Cardiac septum (tissue), 1 donor: ENCODE measurements at regions not wholly inside any gene's neighbourhood (a gene's known extent, or its start where the extent isn't known, plus 50 kb on each side); places are given as distances from the start of the nearest gene placed in this dataset.
"Not testable (repeated sequence)": the region's sequence is repeated elsewhere in the genome, so short reads cannot be mapped to it uniquely, and the experiment has no call there.

ENCODE experiments used
- DNase-seq: peaks from one replicate; pipeline ENCODE4 v3.0.0-alpha.2; 2020; ENCODE audit warnings: low spot score
- intact Hi-C: fragments of 100-400 bp; cut with DNase I; formaldehyde crosslinking; loops from one replicate; pipeline ENCODE4 v1.14.0; 2022
- donor health status: DM: no; HTN: no; CAD: no.

DNA sequence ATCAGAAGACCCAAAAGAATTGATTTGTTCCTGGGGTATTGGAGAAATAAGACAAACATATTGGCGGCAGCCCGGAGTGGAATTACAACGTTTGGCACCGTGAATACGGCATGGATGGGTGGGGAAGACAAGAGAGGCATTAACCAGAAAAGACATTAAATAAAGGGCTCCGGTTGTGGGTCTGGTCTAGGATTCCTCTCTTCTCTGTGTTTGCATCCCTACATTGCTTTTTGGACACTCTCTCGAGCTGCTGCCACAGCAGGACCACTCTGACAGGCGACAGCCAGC lies 138.7 kb upstream of the PALM2AKAP2 start:
- intact Hi-C loops = loop anchor here (5.0 kb wide), 1 partner anchor 251 kb away; no protein-coding TSS in a partner anchor
- no peak for DNase-seq

DNA sequence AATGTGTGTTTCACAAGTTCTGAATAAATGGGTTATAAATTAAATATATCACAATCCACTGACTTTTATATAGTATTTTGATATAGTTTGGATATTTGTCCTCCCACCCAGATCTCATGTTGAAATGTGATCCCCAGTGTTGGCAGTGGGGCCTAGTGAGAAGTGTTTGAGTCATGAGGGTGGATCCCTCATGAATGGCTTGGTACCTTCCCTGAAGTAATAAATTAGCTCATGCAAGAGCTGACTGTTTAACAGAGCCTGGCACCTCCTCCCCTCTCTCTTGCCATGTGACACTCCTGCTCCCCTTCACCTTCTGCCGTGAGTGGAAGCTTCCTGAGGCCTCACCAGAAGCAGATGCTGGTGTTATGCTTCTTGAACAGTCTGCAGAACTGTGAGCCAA lies 127.9 kb upstream of the PALM2AKAP2 start:
- intact Hi-C loops = loop anchor here (2.0 kb wide), 1 partner anchor 77 kb away; no protein-coding TSS in a partner anchor
- no peak for DNase-seq

DNA sequence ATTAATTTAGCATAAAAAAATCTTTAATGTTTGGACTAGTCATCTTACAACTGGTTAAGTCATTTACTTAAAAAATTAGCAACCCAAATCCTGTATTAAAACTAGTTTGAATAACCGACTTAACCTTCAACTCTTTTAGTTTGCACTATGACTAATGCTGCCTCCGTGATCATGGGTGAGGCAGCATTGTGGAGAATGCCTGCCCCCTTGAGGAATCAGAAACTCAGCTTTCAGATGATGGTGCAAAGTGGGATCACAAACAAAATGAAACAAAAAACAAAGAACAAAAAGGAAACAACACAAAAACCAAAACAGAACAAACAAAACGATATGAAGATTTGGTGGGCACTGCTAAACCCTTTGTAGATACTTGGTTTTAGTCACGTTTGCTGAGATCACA lies 127.0 kb upstream of the PALM2AKAP2 start:
- intact Hi-C loops = loop anchor here (2.0 kb wide), 1 partner anchor 78 kb away; no protein-coding TSS in a partner anchor
- no peak for DNase-seq

DNA sequence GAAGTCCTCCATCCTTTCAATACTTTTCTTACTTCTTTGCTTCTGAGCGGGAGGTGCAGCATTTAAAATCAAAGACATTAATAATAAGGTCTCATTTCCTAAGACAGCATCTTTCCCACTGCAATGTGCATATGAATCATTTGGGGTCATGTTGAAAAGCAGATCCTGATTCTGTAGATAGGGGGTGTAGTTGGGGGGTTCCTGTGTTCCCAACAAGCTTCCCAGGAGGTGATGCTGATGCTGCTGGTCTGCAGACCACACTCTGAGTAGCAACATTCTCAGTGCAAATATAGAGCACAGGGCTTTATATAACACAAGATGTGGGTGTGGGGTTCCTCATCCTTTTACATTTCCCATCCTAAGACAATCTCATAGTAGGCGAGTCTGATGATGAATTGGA lies 126.5 kb upstream of the PALM2AKAP2 start:
- intact Hi-C loops = loop anchor here (2.0 kb wide), 1 partner anchor 79 kb away; no protein-coding TSS in a partner anchor
- no peak for DNase-seq

DNA sequence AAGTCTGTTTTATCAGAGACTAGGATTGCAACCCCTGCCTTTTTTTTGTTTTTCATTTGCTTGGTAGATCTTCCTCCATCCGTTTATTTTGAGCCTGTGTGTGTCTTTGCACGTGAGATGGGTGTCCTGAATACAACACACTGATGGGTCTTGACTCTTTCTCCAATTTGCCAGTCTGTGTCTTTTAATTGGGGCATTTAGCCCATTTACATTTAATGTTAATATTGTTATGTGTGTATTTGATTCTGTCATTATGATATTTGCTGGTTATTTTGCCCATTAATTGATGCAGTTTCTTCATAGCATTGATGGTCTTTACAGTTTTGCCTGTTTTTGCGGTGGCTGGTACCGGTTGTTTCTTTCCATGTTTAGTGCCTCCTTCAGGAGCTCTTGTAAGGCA lies 116.0 kb upstream of the PALM2AKAP2 start:
- intact Hi-C loops, DNase-seq: not testable (repeated sequence)

DNA sequence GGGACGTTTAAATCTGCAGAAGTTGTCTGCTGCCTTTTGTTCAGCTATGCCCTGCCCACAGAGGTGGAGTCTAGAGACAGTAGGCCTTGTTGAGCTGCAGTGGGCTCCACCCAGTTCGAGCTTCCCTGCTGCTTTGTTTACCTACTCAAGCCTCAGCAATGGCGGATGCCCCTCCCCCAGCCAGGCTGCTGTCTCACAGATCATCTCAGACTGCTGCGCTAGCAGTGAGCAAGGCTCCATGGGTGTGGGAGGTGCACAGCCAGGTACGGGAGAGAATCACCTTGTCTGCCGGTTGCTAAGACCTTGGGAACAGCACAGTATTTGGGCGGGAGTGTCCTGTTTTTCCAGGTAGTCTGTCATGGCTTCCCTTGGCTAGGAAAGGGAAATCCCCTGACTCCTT lies 114.3 kb upstream of the PALM2AKAP2 start:
- intact Hi-C loops, DNase-seq: not testable (repeated sequence)

DNA sequence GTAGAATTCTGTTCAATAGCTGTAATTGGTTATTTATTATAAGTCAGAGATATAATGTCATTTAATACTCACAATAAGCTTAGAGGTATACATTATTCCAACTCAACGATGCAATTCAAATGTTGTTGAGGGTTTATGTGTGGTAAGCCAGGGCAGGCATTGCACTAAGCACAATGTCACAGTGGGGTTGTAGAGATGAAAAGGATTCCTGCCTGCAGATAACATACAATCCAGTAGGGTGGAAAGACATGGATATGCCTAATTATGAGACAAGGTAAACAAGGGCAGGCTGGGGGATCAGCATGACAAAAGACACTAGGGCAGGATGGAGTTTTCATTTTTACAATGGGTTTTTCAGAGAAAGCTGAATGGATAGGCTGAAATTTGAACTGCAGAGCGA lies 98.7 kb upstream of the PALM2AKAP2 start:
- intact Hi-C loops = no loop called here
- no peak for DNase-seq

DNA sequence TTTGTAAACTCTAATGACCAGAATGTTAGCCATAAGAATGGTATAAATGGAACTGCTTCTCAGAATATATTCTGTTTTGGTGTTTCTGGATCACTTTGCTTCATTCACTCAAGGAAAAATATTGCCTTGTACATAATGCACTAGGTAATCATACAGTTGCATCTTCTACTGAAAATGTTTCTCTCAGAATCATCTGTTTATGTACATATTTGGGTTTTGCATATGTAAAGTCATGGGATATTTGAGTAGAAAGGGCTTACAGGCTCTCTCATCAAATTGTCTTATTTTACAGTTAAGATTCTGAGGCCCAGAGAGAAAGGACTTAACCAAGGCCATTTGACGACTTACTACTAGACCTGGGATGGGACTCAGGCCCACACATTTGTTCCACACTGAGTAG lies 97.8 kb upstream of the PALM2AKAP2 start:
- intact Hi-C loops = no loop called here
- no peak for DNase-seq

DNA sequence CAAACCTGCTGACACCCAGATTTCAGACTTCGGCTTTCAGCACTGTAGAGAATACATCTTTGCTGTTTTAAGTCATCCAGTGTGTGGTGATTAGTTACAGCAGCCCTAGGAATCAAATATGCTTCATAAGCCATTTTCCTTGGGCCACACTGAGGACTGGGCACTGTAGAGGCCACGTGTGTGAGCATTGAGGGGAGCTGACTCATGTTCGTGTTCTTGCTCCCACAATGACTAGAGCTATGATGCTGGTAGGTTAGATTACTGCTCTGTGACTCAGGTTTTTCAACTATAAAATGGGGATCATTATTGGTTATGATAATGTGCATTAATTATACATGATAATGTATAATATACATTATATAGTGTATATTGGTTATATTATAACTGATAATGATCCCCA lies 96.5 kb upstream of the PALM2AKAP2 start:
- intact Hi-C loops = no loop called here
- no peak for DNase-seq

DNA sequence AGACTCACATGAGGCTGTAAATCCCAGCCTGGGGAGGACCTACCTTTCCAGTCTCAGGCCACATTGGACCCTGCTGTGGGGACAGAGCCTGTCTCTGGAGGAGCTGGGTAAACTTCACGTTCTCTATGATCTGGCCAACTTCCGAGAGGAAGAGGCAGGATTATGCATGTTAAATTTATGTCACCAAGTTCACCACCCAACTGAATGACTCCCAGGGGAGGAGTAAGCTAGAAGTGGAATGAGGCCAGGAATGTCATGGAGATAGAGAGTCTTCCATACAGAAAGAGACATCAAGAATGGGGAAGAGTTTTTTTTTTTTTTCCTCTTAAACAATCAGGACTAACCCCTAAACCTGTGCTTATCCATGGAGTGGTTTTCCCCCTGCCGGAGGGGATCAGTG lies 90.3 kb upstream of the PALM2AKAP2 start:
- intact Hi-C loops = no loop called here

DNA sequence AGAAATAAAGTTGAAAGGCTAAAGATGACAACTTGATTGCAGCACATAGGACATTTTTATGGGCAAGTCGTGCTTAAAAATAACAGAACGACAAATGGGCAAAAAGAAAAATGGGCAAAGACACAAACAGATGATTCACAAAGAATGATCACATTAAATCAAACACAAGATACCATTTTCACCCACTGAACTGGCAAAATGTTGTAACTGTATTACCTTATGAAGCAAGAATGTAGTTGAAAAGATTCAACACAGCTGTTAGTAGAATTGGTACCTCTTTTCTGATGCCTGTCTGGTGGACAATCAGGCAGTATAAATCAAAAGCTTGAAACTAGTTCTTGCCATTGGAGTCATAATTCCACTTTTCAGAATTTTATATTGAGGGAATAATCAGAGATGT lies 81.0 kb upstream of the PALM2AKAP2 start:
- no peak for DNase-seq
- intact Hi-C loops = no loop called here

More for the DNA sequence above, 90.3 kb upstream of the PALM2AKAP2 start:
- no peak for DNase-seq

DNA sequence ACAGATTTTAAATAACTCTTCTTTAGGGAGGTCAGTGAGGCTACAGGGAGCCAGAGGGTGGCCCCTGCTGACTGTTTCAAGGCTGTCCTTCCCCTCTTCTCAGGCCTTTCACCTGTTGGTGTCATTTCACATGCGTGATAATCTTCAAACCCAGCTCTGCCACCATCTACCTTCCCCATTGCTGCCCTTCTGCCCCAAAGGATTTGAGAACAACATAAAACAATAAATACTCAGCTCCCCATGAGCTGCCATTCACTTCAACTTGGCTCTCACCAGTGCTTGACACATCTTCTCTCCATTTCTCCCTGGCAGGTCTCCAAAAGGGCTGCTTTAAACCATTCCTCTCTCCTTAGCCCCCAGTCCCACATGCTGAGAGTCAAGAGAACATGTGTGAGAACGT lies 75.5 kb upstream of the PALM2AKAP2 start:
- intact Hi-C loops = loop anchor here (5.0 to 10.0 kb wide), 3 partner anchors 47 to 180 kb away; no protein-coding TSS in a partner anchor
- DNase-seq = no peak

DNA sequence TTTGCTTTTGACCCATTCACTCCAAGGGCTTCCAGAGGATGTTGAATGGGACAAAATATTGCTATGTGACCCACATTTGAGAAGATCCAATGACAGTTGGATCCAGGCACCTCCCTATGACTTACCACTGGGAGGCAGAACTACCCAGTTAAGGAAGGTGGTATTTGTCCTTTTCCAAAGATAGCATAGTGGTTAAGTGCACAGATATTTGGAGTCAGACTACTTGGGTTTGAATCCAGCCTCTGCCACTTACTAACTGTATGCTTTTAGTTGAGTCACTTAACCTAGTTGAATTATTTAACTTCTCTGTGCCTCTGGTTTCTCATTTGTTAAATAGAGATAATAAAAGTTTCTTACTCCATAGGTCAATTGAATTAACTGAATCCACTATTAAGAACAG lies 74.5 kb upstream of the PALM2AKAP2 start:
- intact Hi-C loops = loop anchor here (5.0 to 10.0 kb wide), 4 partner anchors 67 to 179 kb away; no protein-coding TSS in a partner anchor
- DNase-seq = no peak

DNA sequence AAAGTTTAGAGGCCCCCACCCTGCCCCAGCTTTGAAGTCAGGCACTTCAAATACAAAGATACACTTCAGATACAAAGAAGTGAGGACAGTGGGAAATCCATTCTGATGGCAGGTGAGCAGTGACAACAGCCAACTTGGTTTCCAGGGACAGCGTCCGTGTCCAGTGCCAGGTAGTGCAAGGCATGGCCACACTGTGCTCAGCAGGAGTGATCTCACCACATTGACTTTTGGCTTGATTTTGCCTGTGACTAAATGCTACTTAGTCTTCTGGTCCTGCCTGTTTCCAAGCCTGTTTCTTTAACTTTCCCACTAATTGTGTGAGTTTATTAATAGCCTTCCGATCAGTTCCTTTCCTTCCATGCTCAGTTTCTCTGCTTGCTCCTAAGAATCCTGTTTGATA lies 72.6 kb upstream of the PALM2AKAP2 start:
- intact Hi-C loops = loop anchor here (5.0 to 10.0 kb wide), 4 partner anchors 65 to 177 kb away; no protein-coding TSS in a partner anchor
- no peak for DNase-seq

DNA sequence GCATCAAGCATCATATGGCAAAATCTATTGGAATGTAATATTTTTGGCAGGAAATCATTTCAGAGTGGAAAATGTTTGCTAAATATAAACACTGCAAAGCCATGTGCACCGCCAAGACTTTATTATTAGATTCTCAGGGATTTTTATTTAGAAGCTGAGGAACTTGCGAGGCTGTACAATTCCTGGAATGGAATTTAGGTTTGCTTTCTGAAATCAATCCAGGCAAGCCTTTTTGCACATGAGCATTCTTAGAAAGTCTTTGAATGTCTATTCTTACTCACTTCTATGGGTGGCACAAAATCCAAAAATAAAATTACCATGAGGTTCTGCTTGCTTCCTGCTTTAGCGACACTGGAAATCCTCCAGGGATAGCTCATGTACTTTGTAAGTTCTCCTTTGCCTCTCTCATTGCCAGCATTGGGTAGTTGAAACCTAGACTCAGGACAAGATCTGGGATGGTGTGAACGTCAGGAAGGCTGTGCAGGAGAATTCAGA lies 71.5 kb upstream of the PALM2AKAP2 start:
- intact Hi-C loops = loop anchor here (2.0 to 10.0 kb wide), 5 partner anchors 38 to 176 kb away; no protein-coding TSS in a partner anchor
- DNase-seq = no peak

DNA sequence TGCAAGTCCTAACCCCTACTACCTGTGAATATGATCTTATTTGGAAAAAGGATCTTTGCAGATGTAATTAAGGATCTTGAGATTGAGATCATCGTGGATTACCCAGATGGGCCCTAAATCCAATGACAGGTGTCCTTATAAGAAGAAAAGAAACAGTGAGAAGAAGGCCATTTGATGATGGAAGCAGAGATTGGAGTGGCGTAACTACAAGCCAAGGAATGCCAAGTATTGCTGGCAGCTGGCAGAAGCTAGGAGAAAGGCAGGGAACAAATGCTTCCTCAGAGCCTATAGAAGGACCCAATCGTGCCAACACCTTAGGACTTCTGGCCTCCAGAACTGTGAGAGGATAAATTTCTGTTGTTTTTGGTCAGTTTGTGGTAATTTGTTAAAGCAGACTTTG lies 70.1 kb upstream of the PALM2AKAP2 start:
- DNase-seq = no peak
- intact Hi-C loops = loop anchor here (2.0 to 10.0 kb wide), 5 partner anchors 37 to 175 kb away; no protein-coding TSS in a partner anchor

DNA sequence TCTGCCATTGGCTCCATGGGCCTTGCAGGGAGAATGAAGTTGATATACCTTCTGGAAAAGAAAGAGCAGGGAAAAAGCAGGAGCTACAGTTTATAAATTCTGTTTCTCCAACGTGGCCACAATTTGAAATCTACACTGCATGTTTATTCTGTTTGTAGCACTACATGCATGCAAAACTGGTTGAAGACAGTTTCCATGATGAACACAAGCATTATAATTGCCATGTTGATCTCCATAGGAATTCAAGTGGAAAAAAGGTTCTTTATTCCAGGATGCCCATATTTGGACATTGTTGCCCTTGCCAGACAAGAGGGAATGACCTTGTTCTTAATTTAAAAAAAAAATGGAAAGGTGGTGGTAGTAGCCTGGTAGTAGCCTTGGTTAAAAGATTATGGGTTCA lies 69.2 kb upstream of the PALM2AKAP2 start:
- intact Hi-C loops = no loop called here
- DNase-seq = no peak

DNA sequence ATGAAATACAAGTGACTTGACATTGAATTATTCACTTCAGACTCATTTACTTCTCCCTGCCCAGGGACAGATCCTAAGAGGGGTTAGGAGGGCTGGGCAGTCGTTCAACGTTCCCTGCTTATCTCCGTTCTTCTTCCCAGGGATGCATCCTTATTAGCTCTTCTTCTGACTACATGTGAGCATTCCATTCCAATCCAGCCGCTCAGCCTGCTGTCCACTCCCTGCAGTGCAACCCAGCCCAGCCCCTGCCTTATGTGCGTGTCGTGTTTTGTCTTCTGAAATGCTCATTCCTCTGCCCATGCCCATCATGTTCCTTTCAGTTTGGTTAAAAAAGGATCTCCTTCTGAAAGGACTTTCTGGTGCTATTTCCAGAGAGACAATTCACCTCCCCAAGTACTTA lies 64.7 kb upstream of the PALM2AKAP2 start:
- no peak for DNase-seq
- intact Hi-C loops = no loop called here

DNA sequence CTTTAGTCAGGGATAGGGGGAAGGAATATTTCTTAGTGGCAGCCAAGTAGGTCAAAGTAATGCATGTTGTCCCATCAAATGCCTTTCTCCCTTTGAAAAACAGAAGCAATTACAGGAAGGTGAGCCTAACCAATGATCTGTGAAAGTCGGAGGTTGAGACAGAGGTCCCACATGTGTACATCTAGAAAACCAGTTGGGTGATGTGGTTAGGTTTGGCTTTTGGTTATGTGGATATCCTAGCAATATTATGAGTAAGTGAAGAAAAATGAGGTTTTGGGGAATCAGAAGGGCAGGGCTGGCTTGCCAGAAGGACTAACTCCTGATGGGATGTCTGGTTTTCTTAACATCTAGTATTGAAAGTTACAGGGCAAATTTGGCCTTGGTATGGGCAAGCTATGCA lies 63.4 kb upstream of the PALM2AKAP2 start:
- intact Hi-C loops = no loop called here
- DNase-seq = no peak

DNA sequence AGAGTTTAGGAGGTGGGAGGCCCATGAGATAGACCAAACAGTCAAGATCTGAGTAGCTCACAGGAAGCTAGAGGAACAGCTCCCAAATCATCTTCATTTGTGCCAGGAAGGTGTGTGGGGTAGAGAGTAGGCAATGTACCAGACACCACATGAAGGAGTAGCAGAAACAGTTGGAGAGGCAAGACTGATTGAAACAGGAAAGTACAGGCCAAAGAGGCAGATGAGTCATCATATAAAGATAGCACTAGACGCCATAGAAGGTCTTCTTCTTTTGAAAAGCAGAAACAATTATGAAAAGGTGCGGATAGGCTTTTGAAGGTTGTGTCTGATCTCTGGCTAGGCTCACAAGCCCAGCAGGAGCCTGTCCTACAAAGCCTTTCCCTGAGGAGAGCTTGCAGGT lies 62.7 kb upstream of the PALM2AKAP2 start:
- intact Hi-C loops = no loop called here
- no peak for DNase-seq

DNA sequence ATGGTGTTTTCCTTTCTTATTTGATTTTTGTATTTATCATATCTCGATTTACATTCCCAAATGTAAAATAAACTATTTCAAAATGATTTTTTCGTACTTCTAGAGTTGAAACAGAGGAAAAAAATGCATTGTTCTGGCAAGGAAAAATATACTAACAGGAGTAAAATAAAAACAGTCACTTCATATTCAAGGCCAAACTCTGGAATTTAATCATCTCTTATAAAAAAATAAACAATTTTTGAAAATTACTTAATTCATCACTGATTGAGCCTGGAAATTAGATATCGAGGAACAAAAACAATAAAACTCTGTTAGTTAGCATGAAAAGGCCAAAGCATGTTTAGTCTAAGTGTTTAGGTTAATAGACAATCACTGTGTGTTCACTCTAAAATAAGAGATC lies 61.1 kb upstream of the PALM2AKAP2 start:
- no peak for DNase-seq
- intact Hi-C loops = no loop called here

DNA sequence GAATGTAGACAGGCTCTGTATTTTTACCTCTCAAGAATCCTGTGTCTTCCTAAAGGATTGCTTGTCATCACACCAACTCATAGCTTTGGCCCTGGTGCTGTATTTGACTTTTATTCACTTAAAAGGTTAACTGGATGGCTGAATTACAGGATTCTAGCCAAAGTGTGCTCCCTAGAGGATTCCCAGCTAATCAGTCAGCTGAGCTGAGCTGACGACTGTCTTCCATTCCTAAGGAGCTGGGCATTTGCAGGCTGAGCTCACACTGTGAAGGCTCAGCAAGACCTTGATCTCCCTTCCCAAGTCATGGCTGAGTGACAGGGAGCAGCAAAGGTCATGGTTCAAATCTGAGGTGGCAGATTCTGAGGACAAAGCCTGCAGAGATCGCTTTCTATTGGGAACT lies 59.0 kb upstream of the PALM2AKAP2 start:
- intact Hi-C loops = no loop called here
- no peak for DNase-seq
